Common myeloid progenitor, CD34-positive (primary cell): ENCODE measurements at regions not wholly inside any gene's neighbourhood (a gene's known extent, or its start where the extent isn't known, plus 50 kb on each side); places are given as distances from the start of the nearest gene placed in this dataset.

ENCODE experiments used
- CTCF ChIA-PET: fragments of 350-600 bp; sonication (Branson Sonifier 250); formaldehyde crosslinking; loops from one replicate; lab custom pipeline; 2021; ENCODE audit warnings: antibody characterized with exemption; lab: Charles Lee
- POLR2A ChIA-PET: fragments of 350-600 bp; sonication (Branson Sonifier 250); formaldehyde crosslinking; loops from one replicate; lab custom pipeline; 2021; ENCODE audit warnings: antibody characterized with exemption; lab: Charles Lee
- DNase-seq, 3 donors: peaks; one replicate each; pipeline versions ENCODE4 v3.0.0 to v3.0.0-alpha.2; 2013
- H3K27ac ChIP-seq, 2 experiments: 1 replicate in 1 of 2; 2 replicates in 1 of 2; pipeline ENCODE4 v1.7.0; 2013; ENCODE audit warnings: inconsistent platforms in 2 of 2, low read length in 2 of 2, mild to moderate bottlenecking in 2 of 2, low read depth in 1 of 2, moderate library complexity in 1 of 2; ENCODE audit not compliant: severe bottlenecking in 2 of 2, insufficient read depth in 1 of 2, poor library complexity in 1 of 2
- H3K27me3 ChIP-seq, 5 experiments: replicated peaks in 2 of 5; 1 replicate in 3 of 5; 2 replicates in 2 of 5; pipeline versions ENCODE4 v1.6.1 to v1.7.0; 2013; ENCODE audit warnings: low read length in 4 of 5, mild to moderate bottlenecking in 2 of 5, moderate library complexity in 2 of 5, inconsistent platforms in 1 of 5; ENCODE audit not compliant: insufficient read depth in 5 of 5, control insufficient read depth in 4 of 5
- H3K36me3 ChIP-seq, 4 experiments: 1 replicate in 2 of 4; 2 replicates in 2 of 4; pipeline versions ENCODE4 v1.6.1 to v1.7.0; 2013; ENCODE audit warnings: low read length in 3 of 4, control low read depth in 1 of 4, mild to moderate bottlenecking in 1 of 4; ENCODE audit not compliant: control insufficient read depth in 4 of 4, insufficient read depth in 4 of 4
- H3K4me1 ChIP-seq, 4 experiments: 1 replicate in 3 of 4; 2 replicates in 1 of 4; pipeline versions ENCODE4 v1.6.1 to v1.7.1; 2013; ENCODE audit warnings: low read length in 3 of 4, mild to moderate bottlenecking in 3 of 4, control low read depth in 1 of 4, inconsistent platforms in 1 of 4, moderate library complexity in 1 of 4; ENCODE audit not compliant: control insufficient read depth in 4 of 4, insufficient read depth in 4 of 4; ENCODE audit errors: control extremely low read depth in 1 of 4
- H3K4me3 ChIP-seq, 7 experiments: 1 replicate in 4 of 7; 2 replicates in 3 of 7; pipeline versions ENCODE4 v1.5.1 to v1.7.0; 2013; ENCODE audit warnings: mild to moderate bottlenecking in 7 of 7, low read length in 6 of 7, moderate library complexity in 6 of 7, inconsistent platforms in 2 of 7, low read depth in 2 of 7, control low read depth in 1 of 7; ENCODE audit not compliant: insufficient read depth in 4 of 7, control insufficient read depth in 1 of 7; ENCODE audit errors: extremely low read depth in 1 of 7
- H3K9me3 ChIP-seq, 5 experiments: 1 replicate in 4 of 5; 2 replicates in 1 of 5; pipeline versions ENCODE4 v1.6.1 to v1.7.1; 2013; ENCODE audit warnings: low read length in 4 of 5, mild to moderate bottlenecking in 2 of 5, inconsistent platforms in 1 of 5, low read depth in 1 of 5, moderate library complexity in 1 of 5; ENCODE audit not compliant: control insufficient read depth in 4 of 5, insufficient read depth in 2 of 5; ENCODE audit errors: control extremely low read depth in 1 of 5
- WGBS: methylation state at CpG from one replicate; pipeline ENCODE4 v1.1.5; 2013; ENCODE audit not compliant: insufficient coverage; 5-methylcytosine and 5-hydroxymethylcytosine counted together

GRCh38 chr15:97600190-97600589 lies 360.3 kb upstream of the ARRDC4 start:
- Histone ChIP-seq H3K27me3 (no peaks in the 10 kb centered on the region), H3K4me3 (no peak overlapping the region), H3K9me3 (no peaks in the 10 kb centered on the region), H3K4me1 (no peaks in the 10 kb centered on the region), H3K36me3 (no peaks in the 10 kb centered on the region), H3K27ac (no peak overlapping the region)
- ChIA-PET POLR2A (no interaction called here), CTCF (no interaction called here)
- DNase-seq: no peak
- WGBS: 76% methylated on average over 3 of the region's 5 CpGs

GRCh38 chr15:97604677-97605076 lies 355.8 kb upstream of the ARRDC4 start:
- Histone ChIP-seq H3K4me1 (no peaks in the 10 kb centered on the region), H3K27me3 (no peaks in the 10 kb centered on the region), H3K36me3 (no peaks in the 10 kb centered on the region), H3K4me3 (no peak overlapping the region), H3K9me3 (peaks cover 0 to 3% (median 0%) of the 10 kb centered on the region in 5 experiments), H3K27ac (no peak overlapping the region)
- WGBS: 86% methylated on average over 1 of the region's 2 CpGs
- POLR2A ChIA-PET: no interaction called here
- CTCF ChIA-PET: no interaction called here
- DNase-seq: no peak

DNA sequence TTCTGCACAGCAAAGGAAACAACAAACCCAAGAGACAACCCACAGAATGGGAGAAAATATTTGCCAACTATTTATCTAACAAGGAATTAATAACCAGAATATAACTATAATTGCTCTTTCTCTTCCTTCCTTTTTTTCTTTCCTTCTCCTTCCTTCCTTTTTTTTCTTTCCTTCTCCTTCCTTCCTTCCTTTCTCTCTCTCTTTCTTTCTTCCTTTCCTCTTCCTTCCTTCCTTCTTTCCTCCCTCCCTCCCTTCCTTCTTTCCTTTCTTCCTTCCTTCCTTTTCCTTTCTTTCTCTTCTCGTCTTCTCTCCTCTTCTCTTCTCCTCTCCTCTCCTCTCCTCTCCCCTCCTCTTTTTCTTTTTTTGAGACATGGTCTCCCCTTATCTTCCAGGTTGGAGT lies 345.4 kb upstream of the ARRDC4 start:
- no peaks in the 10 kb centered on the region for H3K27me3 ChIP-seq
- CTCF ChIA-PET: no interaction called here
- H3K4me3 ChIP-seq: no peak overlapping the region
- DNase-seq: no peak
- H3K27ac ChIP-seq: no peak overlapping the region
- POLR2A ChIA-PET: no interaction called here
- 100% methylated on average over 1 of the region's 1 CpG for WGBS
- H3K9me3 ChIP-seq: peaks cover 0 to 4% (median 3%) of the 10 kb centered on the region in 5 experiments
- H3K4me1 ChIP-seq: no peaks in the 10 kb centered on the region
- no peaks in the 10 kb centered on the region for H3K36me3 ChIP-seq

DNA sequence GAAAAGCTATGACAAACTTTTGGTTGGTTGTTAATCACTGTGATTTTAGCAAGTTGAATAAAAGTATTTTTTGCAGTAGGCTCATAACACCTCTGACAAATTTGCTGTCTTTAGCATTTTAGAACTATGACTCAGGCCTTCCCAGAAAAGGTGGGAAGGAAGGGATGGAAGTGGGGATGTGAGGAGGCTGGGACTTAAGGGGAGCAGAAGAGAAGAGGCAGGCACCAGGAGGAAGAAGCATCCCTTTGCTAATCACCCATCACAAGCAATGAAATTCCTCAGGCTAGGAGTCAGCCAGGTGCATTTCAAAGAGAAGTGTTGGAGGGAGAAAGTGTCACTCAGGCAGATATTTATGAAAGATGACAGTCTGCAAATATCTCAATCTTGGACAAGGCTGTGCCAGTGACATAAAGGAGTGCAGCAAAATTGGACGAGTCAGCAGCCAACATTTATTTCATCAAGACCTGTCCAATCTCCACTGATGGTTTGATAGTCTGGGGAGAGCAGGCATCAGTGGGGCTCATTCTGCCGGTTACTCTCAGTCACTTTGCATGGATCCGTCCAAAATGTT lies 337.3 kb upstream of the ARRDC4 start:
- Histone ChIP-seq H3K27me3 (peaks cover 0 to 6% (median 0%) of the 10 kb centered on the region in 5 experiments), H3K4me1 (no peaks in the 10 kb centered on the region), H3K27ac (no peak overlapping the region), H3K9me3 (no peaks in the 10 kb centered on the region), H3K36me3 (no peaks in the 10 kb centered on the region), H3K4me3 (no peak overlapping the region)
- 84% methylated on average over 2 of the region's 3 CpGs for WGBS
- DNase-seq: no peak
- ChIA-PET POLR2A (no interaction called here), CTCF (no interaction called here)

DNA sequence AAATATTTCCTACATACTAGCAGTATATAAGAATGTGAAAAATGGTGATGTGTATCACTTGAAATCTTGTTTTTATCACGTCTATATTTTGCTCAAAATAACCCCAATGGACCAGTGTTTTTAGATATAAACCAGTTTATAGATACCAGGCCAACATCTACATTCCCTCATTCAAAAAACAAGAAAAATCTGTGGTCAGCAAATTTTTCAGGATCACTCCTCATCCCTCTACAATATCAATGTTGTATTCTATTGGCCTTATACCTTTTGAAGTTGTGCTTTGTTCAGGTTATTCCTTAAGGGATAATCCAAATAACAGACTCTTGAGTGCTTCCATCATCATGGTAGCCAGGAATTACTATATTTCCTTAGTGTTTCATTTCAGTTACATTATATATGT lies 332.9 kb upstream of the ARRDC4 start:
- ChIA-PET POLR2A (no interaction called here), CTCF (no interaction called here)
- no CpG with 5 or more reads among the region's 1 CpG for WGBS
- DNase-seq: no peak
- peaks cover 0 to 6% (median 0%) of the 10 kb centered on the region in 5 experiments for H3K27me3 ChIP-seq
- H3K9me3 ChIP-seq: peaks cover 0 to 2% (median 0%) of the 10 kb centered on the region in 5 experiments
- H3K4me3 ChIP-seq: no peak overlapping the region
- no peak overlapping the region for H3K27ac ChIP-seq
- no peaks in the 10 kb centered on the region for H3K36me3 ChIP-seq
- H3K4me1 ChIP-seq: no peaks in the 10 kb centered on the region

GRCh38 chr15:97645758-97646157 lies 314.7 kb upstream of the ARRDC4 start:
- no CpG with 5 or more reads among the region's 2 CpGs for WGBS
- POLR2A ChIA-PET: no interaction called here

GRCh38 chr15:97648728-97649127 lies 311.8 kb upstream of the ARRDC4 start:
- CTCF ChIA-PET: no interaction called here
- no peaks in the 10 kb centered on the region for H3K36me3 ChIP-seq
- H3K27ac ChIP-seq: no peak overlapping the region
- no peak for DNase-seq
- no peaks in the 10 kb centered on the region for H3K4me1 ChIP-seq
- WGBS: no CpG with 5 or more reads among the region's 1 CpG
- H3K4me3 ChIP-seq: no peak overlapping the region
- no peaks in the 10 kb centered on the region for H3K9me3 ChIP-seq
- peaks cover 4 to 18% (median 6%) of the 10 kb centered on the region in 5 experiments for H3K27me3 ChIP-seq
- POLR2A ChIA-PET: no interaction called here

More at GRCh38 chr15:97645758-97646157, 314.7 kb upstream of the ARRDC4 start:
- no peak for DNase-seq
- Histone ChIP-seq H3K9me3 (no peaks in the 10 kb centered on the region), H3K4me1 (no peaks in the 10 kb centered on the region), H3K36me3 (no peaks in the 10 kb centered on the region), H3K4me3 (no peak overlapping the region), H3K27me3 (peaks cover 0 to 2% (median 0%) of the 10 kb centered on the region in 5 experiments), H3K27ac (no peak overlapping the region)
- CTCF ChIA-PET: no interaction called here
